NCI-H1092 treated with DMSO at 0.1 percent for 48 hours (cell line): ENCODE measurements at regions not wholly inside any gene's neighbourhood (a gene's known extent, or its start where the extent isn't known, plus 50 kb on each side); places are given as distances from the start of the nearest gene placed in this dataset.

Experiments used
- DNase-seq: peaks from one replicate; lab custom pipeline; 2025; lab: John Stamatoyannopoulos, UW

DNA sequence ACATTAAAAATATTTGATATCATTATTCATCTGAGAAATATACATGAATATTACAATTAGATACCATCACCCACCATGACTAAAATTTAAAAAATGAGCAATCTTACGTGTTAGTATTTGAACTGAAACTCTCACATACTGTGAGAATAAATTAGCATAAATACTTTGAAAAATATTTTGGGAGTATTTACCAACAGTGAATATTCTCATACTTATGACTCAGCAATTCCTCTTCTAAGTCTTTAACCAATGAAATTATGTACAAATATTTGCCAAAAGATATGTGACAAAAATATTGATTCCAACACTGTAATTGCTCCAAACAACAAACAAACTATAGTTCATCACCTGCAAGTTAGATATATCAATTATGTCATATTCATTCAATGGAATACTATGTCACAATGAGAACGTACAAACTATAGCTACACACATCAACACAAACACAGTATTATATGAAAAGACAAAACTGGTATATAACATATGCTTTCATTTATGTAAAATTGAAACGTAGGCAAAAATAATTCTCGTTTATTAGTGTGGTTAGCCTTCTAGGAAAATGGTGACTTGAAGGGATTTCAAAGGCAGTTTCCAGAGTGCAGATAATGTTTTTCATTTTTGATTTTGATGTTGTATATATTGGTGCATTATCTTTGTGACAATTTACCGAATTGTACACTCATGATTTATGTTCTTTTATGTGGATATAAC, 742.2 kb downstream of the SLC16A7 start:
- no peak for DNase-seq

DNA sequence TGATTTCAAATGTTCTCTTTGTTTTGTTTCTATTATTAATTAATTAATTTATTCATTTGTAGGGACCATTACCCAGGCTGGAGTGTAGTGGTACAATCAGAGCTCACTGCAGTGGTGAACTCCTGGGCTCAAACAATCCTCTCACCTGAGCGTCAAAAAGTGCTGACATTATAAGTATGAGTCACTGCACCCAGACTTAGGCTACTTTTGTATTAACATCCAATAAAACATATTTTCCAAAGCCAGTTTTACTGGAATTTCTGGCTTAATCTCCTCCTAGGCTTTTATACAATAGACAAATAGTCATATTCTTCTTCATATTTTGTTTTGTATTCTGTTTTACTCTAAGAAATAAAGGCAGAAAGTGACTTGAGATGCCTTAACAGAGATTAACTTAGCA, 749.6 kb downstream of the SLC16A7 start:
- no peak for DNase-seq

DNA sequence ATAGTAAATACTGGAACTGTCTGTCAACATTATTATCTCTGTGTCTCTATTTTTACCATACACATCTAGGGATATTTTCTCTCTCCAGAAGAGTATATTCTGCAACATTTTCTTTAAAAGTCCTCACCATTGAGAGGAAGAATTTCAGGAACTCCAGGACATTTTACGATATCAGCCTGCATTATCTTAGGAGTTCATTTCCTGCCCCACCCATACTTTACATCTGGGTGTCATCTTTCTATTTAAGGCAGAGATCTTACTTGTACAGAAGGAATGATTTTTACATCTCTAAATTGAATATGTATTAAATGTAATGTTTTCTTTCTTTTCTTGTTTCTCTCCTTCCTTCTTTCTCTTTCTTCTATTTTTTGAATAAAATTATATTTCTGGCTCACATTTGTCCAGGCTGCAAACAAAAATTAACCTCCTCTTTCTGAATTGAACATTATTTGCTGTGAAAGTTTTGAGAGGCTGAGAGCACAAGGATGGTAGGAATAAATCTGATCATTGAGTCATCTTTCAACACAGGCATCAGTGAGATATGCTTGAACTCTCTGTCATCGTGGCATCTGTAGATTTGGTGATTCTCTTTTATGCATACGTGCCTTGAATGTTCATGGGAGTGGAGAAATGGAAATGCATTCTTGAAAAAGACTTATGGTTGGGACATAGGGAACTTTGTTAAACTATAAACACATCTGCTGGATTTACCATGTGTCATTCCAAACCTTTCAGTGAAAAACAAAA, 753.6 kb downstream of the SLC16A7 start:
- DNase-seq: no peak

GRCh38 chr12:60387356-60387755, 791.5 kb downstream of the SLC16A7 start:
- no peak for DNase-seq

- DNase-seq: no peak
These were observed 795.2 kb downstream of the SLC16A7 start for GRCh38 chr12:60391051-60391450.

DNA sequence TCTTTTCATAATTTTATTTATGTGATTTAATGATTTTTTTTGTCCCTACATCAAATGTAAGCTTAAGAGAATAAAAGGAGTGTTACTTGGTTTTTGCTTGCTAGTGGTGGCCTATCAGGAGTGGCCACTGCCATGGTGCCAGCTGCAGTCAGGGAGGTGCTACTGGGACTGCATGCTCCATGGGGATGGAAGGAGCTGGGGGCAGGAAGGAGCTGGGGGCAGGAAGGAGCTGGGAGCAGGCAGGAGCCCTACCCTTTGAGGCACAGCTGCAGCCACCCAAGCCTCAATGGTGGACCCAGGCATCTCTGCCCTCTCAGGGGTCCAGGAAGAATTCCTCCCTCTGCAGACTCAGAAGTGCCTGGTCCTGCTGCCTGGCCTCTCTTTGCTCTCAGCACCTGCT, 796.0 kb downstream of the SLC16A7 start:
- no peak for DNase-seq

GRCh38 chr12:60393093-60393492, 797.3 kb downstream of the SLC16A7 start:
- no peak for DNase-seq

DNA sequence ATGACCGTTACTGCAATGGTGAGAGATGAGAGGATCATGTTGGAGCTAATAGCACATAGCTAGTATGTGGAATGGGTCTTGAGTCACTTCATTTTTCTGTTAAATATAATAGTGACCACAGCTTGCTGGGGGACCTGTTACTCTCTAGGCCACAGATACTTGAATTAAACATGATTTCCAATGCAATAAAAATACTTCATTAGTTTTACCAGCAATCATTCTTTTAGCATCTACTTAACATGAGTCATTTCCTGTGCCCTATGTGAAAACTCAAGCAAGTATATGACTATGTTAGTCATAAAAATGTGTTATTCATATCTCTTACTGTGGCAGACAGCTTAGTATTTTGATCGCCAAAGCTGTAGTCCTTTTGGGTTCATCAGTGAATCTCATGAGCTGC, 798.8 kb downstream of the SLC16A7 start:
- DNase-seq: no peak

GRCh38 chr12:60398547-60398946, 802.7 kb downstream of the SLC16A7 start:
- DNase-seq: no peak

DNA sequence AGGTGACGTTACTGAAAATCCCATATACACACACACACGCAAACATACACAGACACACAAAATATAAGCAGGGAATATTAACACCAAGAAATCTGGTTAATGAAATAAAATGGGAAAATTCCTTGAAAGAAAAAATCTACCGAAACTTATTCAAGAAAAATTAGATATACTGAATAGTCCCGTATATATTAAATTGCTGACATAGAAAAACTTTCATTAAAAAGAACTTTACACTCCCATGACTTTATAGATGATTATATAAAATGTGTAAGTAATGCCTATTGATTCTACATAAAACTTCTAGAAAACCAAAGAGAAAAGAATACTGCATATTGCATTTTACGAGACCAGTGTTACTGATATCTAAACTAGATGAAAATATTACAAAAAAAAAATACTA, 803.2 kb downstream of the SLC16A7 start:
- no peak for DNase-seq

DNA sequence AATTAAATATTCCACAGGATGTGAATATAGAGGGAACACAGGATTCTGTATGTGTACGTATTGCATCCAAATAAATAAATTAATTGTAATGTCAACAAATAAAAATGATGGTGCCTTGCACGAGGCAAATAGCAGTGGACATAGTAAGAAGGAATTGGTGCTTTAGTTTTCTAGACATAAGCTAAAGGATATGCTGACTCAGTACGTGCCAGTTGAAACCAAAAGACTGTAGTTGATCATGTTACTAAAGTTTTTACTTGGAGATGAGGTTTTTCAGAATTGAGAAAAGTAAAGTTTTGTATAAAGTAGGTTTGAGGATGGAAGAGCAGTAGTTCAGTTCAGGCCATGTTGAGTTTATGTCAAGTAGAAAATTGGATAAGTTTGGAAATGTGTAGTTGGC, 807.2 kb downstream of the SLC16A7 start:
- DNase-seq: no peak

GRCh38 chr12:60415351-60415750, 819.5 kb downstream of the SLC16A7 start:
- DNase-seq: no peak

DNA sequence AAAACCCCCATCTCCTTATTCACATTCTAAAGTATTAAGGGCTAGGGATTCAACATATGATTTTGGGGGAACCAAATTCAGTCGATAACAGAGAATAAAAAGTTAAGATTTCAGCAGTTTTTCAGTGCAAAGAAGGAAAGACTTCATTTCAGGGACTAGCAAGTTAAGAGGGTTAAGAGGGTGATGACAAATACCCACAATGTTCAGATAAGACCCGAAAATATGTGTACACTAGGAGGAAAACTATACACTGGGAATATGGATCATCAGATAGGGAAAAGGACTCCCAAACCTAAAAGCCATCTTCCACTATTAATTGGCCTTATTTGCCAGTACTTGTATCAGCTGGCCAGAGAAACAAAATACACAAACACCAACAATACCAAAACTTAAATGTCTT, 824.2 kb downstream of the SLC16A7 start:
- no peak for DNase-seq

- DNase-seq: no peak
These were observed 825.9 kb downstream of the SLC16A7 start for GRCh38 chr12:60421741-60422140.

DNA sequence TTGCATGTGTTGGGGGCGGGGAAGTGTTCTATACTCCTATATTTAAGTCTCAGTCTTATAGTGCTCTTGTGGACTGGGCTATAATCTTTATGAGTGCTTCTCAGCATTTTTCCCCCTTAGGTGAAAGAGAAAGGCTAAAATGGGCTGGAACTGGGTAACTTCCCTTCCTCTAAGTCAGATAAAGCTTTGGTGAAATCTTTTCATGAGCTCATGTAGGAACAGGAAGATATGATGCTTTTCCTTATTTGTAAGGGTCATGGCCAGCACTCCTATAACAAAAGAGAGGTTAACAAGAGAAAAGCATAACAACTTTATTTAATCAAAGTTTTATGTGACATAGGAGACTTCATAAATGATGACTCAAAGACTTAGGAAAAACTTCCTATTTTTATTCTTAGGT, 841.5 kb downstream of the SLC16A7 start:
- DNase-seq: no peak

GRCh38 chr12:60441577-60441976, 845.7 kb downstream of the SLC16A7 start:
- DNase-seq: no peak

DNA sequence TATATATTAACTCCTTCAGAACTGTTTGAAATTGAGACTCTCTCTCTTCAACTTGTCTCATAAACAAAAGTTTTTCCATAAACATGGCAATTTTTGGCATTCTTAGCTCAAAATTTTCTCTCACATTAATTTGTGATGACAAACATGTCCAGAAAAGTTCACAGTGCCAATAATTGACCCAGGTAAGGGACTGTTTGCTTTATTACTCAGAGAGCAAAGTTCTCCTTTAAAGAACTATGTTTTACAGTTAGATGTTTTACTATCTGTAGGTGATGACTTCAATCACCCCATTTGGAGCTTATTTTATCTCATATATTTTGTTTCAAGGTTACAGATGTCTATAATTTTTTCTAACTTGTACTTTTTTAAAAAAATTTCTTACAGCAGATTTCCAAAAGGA, 855.6 kb downstream of the SLC16A7 start:
- no peak for DNase-seq

DNA sequence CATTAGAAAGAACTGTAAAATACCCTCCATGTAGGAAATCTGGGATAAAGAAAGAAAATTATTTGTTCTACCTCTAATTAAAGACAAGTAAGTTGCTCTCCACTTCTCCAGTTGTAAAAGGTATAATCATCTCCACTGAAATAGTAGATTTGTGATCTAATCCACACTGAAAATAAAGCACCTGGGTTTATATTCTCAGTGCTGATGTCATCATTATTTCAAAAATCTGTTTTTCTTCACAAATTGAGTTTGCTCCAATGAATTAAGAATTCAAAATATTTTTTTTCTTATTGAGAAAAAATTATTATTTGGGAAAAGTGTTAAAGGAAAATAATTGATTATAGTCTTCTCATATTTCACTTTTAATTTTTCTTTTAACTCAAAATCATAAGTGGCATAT, 869.2 kb downstream of the SLC16A7 start:
- DNase-seq: no peak

GRCh38 chr12:60468546-60468945, 872.7 kb downstream of the SLC16A7 start:
- DNase-seq: no peak

DNA sequence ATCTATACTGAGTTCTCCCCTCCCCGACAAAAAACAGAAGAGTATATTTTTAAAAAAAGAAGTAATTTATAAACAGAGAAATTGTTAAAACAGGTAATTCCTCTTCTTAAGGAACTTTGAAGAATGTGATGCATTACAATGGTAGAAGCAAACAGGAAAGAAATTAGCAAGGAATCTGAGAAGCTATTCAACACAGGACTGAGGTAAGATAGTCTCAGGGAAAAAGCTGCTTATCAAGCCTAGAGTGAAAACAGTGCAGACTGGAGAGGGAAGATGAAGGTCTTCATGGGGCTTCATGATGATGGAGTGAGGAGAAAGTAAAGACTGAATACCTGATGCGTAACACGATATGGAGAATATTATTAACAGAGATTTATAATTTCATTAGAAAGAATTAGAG, 880.0 kb downstream of the SLC16A7 start:
- DNase-seq: no peak

- no peak for DNase-seq
These were observed 891.5 kb downstream of the SLC16A7 start for GRCh38 chr12:60487284-60487683.

DNA sequence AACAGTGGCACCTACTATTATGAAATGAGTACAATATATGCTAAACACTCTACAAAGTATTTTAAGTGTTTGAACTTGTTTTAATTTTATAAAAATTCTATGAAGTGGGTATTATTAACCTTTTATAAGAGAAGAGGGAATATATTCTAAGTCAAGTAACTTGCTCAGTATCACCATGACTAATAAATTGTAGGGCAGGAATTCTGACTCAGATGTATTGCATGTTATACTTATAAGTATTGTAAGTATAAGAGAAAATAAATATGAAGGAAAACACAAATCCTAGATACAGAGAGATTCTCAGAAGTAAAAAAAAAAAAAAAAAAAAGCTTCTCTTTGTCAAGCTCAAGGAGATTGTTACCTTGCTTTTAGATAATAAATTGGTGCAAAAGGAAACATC, 893.2 kb downstream of the SLC16A7 start:
- DNase-seq: no peak

DNA sequence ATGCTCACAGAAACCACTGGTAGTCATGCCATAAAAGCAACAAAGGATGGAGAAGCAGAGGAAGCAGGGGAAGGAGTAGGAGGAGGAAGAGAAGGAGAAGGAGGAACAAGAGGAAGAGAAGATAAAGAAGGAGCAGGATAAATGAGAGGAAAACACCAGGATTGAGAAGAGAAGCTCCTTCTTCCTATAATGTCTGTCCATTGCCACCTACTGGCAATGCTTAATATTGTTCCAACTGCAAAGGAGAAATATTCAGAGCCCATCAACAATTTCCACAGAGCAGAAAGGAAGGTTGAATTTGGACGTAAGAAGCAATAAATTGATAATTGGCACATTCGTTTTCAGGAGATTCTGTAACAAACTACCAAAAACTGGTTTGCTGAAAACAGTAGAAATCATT, 898.4 kb downstream of the SLC16A7 start:
- DNase-seq: peak; percentile 1

DNA sequence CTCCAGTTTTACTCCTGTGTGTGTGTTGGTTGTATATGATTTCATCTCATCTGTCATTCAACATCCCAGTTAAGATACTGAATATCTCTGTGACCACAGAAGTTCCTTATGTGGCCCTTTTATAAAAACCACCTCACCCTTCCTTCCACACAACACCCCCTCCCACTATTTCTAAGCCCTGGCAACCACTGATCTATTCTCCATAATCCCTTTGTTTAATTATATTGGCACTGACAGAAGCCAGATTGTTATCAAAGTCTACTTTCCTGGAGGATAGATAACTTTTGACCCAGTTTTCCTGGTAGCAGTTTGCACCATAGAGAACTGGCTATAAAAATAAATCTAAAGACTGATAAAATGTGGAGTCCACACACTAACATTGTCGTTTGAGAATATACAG, 902.8 kb downstream of the SLC16A7 start:
- DNase-seq: no peak
